Fibroblast of pulmonary artery (primary cell): ENCODE measurements at regions not wholly inside any gene's neighbourhood (a gene's known extent, or its start where the extent isn't known, plus 50 kb on each side); places are given as distances from the start of the nearest gene placed in this dataset.
"Not testable (repeated sequence)": the region's sequence is repeated elsewhere in the genome, so short reads cannot be mapped to it uniquely, and the experiment has no call there.

Experiments used
- DNase-seq: peaks from one replicate; pipeline ENCODE4 v3.0.0-alpha.2; 2010; ENCODE audit warnings: low read depth
- H3K4me3 ChIP-seq: replicated peaks from 2 replicates; pipeline ENCODE4 v1.5.1; 2011; ENCODE audit warnings: low read depth, mild to moderate bottlenecking, control low read depth, low read length, moderate library complexity
- TF ChIP-seq, protein P1 (sequence below): IDR thresholded peaks from 2 replicates; pipeline ENCODE4 v1.5.1; 2011; ENCODE audit warnings: mild to moderate bottlenecking, control low read depth, low read length, inconsistent platforms; ENCODE audit errors: missing control alignments

DNA sequence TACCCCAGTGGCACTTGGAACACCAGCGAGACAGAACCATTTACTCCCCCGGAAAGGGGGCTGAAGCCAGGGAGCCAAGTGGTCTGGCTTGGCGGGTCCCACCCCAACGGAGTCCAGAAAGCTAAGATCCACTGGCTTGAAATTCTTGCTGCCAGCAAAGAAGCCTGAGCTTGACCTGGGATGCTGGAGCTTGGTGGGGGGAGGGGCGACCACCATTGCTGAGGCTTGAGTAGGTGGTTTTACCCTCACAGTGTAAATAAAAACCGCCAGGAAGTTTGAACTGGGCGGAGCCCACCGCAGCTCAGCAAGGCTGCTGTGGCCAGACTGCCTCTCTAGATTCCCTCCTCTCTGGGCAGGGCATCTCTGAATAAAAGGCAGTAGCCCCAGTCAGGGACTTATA lies 62.8 kb downstream of the RPS24 start:
- not testable (repeated sequence) for DNase-seq, H3K4me3 ChIP-seq

DNA sequence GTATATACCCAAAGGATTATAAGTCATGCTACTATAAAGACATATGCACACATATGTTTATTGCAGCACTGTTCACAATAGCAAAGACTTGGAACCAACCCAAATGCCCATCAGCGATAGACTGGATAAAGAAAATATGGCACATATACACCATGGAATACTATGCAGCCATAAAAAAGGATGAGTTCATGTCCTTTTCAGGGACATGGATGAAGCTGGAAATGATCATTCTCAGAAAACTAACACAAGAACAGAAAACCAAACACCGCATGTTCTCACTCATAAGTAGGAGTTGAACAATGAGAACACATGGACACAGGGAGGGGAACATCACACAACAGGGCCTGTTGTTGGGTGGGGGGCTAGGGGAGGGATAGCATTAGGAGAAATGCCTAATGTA lies 68.9 kb downstream of the RPS24 start:
- H3K4me3 ChIP-seq, DNase-seq: not testable (repeated sequence)

DNA sequence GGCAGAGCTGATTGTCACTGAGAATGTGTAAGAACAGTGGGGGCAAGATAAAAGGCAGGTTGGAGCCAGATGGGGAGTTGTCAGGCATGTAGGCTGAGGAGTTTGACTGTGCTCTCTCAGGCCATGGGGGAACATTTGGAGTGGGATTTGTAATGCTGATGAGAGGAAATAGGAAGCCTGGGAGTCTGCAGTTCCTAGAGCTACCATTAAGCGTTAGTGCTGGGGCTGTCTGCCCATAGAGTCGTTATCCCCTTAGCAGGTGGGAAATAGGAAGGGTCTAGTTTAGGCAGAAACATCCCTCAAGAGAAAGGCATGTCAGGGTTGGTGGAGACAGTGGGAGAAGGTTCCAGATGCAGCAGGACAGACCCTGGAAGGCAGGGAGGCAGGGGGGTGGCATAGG lies 75.5 kb downstream of the RPS24 start:
- no peak overlapping the region for H3K4me3 ChIP-seq
- TF ChIP-seq, protein P1, sequence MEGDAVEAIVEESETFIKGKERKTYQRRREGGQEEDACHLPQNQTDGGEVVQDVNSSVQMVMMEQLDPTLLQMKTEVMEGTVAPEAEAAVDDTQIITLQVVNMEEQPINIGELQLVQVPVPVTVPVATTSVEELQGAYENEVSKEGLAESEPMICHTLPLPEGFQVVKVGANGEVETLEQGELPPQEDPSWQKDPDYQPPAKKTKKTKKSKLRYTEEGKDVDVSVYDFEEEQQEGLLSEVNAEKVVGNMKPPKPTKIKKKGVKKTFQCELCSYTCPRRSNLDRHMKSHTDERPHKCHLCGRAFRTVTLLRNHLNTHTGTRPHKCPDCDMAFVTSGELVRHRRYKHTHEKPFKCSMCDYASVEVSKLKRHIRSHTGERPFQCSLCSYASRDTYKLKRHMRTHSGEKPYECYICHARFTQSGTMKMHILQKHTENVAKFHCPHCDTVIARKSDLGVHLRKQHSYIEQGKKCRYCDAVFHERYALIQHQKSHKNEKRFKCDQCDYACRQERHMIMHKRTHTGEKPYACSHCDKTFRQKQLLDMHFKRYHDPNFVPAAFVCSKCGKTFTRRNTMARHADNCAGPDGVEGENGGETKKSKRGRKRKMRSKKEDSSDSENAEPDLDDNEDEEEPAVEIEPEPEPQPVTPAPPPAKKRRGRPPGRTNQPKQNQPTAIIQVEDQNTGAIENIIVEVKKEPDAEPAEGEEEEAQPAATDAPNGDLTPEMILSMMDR: no peak
- DNase-seq: no peak

DNA sequence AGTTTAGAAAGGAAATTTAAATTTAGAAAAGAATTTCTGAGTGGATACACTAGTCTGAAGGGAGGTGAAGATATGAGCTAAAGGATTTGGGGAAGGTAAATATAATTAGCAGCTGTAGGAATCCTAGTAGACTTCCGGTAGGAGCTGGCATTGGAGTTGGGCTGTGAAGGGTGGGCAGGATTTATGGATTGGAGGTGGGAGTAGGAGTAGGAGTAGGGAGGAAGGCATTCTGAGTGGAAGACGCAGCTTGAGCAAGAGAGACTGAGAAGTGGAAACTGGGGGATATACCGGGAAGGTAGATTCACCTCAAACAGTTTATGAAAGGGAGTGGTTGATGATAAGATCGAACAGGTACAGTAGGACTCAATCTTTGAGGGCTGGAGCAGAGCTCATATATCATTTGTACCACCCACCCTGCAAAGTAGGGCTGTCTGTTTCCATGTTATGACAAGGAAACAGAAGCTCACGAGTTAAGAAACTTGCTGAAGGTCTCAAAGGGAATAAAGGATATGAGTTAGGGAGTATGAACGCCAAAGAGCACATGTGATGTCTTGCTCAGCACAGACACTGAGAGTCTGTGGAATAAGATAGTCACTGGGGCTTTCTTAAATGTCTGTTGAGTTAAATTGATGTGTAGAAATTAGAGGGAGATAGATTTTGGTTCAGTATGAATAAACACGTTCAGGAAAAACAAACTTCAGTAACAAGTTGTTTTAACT lies 81.6 kb downstream of the RPS24 start:
- DNase-seq: no peak
- no peak overlapping the region for H3K4me3 ChIP-seq
- TF ChIP-seq, protein P1: no peak

DNA sequence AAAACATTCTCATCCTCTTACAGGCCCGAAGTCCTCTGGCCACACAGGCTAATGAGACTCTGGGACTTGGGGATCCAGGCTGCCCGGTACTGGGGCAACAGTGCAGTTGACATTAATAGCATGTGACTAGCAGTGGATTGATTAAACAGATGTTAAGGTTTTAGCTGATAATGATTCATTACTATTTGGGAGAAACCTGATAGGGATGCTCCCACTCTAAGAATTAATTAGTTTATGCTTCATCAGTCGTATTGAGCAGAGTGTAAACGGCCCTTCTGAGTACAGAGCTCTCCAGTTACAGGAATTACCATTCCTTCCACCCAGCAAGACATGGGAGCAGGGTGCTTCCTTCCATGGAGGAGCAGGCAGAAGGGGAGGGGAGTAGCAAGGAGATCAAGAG lies 82.7 kb downstream of the RPS24 start:
- DNase-seq: no peak
- TF ChIP-seq, protein P1: no peak
- no peak overlapping the region for H3K4me3 ChIP-seq

DNA sequence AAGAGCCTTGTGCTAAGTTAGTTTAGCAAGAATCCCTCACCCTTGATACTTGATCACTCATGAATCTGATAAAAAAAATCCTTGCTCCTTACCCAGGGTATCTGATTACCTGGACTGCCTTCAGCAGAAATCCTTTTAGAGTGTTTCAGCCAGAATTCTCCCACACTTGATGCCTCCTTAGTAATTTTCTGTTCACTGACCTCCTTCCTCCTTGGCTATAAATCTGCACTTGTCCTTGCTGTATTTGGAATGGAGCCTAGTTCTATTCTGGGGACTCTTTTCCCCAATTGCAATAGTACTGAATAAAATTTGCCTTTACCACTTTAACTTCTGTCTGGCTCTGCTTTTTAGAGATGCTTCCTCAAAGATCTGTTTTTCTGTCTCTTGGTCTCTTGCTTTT lies 84.9 kb downstream of the RPS24 start:
- TF ChIP-seq, protein P1: no peak
- H3K4me3 ChIP-seq: no peak overlapping the region
- DNase-seq: no peak

DNA sequence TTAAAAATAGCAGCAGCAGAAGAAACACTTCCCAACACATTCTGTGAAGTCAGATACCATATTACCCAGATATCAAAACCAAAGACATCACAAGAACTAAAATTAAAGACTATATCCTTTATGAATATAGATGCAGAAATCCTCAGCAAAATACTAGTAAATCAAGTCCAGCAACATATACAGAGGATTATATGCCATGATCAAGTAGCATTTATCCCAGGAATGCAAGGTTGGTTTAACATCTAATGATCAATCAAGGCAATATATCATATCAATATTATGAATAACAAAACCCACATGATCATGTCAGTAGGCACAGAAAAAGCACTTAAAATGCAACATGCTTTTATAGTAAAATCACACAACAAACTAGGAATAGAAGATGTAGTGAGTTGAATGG lies 88.1 kb downstream of the RPS24 start:
- no peak overlapping the region for H3K4me3 ChIP-seq
- TF ChIP-seq, protein P1: no peak

DNA sequence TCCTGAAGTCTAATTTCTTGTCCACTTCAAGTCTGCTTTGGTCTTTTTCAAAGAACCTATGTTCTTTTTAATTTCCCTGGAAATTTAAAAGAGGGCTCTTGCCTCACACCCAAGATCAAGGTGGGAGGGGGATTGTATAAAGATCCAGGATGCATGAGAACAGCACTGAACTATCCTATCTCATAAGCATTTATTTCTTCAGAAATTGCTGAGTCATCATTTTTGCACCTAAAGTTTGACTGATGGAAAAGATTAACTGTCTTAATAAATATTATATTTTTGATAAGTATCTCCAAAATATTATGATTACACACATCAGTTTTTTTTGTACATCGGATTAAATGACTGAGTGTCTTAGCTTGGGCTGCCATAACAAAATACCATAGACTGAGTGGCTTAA lies 90.5 kb downstream of the RPS24 start:
- no peak for DNase-seq
- TF ChIP-seq, protein P1: no peak
- H3K4me3 ChIP-seq: no peak overlapping the region

More for the DNA sequence above, 88.1 kb downstream of the RPS24 start:
- DNase-seq: no peak
